NCI-H1694 (cell line): ENCODE measurements at regions not wholly inside any gene's neighbourhood (a gene's known extent, or its start where the extent isn't known, plus 50 kb on each side); places are given as distances from the start of the nearest gene placed in this dataset.
"Not testable (repeated sequence)": the region's sequence is repeated elsewhere in the genome, so short reads cannot be mapped to it uniquely, and the experiment has no call there.

ENCODE experiments used
- DNase-seq: peaks from one replicate; lab custom pipeline; 2025; lab: John Stamatoyannopoulos, UW

GRCh38 chr4:141290771-141291170, 70.1 kb downstream of the ZNF330 start:
- no peak for DNase-seq

GRCh38 chr4:141294306-141294705, 73.6 kb downstream of the ZNF330 start:
- DNase-seq, result no peak

GRCh38 chr4:141301216-141301615, 80.5 kb downstream of the ZNF330 start:
- DNase-seq, result no peak

GRCh38 chr4:141302924-141303323, 82.2 kb downstream of the ZNF330 start:
- DNase-seq, result no peak

GRCh38 chr4:141304346-141304745, 83.7 kb downstream of the ZNF330 start:
- no peak for DNase-seq

GRCh38 chr4:141306331-141306730, 85.6 kb downstream of the ZNF330 start:
- no peak for DNase-seq

GRCh38 chr4:141307241-141307689, 86.6 kb downstream of the ZNF330 start:
- DNase-seq, result peak; percentile 15

- no peak for DNase-seq
These were observed 89.2 kb downstream of the ZNF330 start for GRCh38 chr4:141309874-141310273.

GRCh38 chr4:141311246-141312204, 90.8 kb downstream of the ZNF330 start:
- DNase-seq, result no peak

- DNase-seq, result no peak
These were observed 93.9 kb downstream of the ZNF330 start for GRCh38 chr4:141314627-141315026.

- DNase-seq, result no peak
These were observed 108.0 kb downstream of the ZNF330 start for GRCh38 chr4:141328560-141329173.

GRCh38 chr4:141329174-141329569, 108.5 kb downstream of the ZNF330 start:
- DNase-seq, result no peak

- no peak for DNase-seq
These were observed 109.9 kb downstream of the ZNF330 start for GRCh38 chr4:141330616-141331015.

- no peak for DNase-seq
These were observed 111.1 kb downstream of the ZNF330 start for GRCh38 chr4:141331534-141332358.

GRCh38 chr4:141332359-141333181, 111.9 kb downstream of the ZNF330 start:
- not testable (repeated sequence) for DNase-seq

- DNase-seq, result not testable (repeated sequence)
These were observed 112.9 kb downstream of the ZNF330 start for GRCh38 chr4:141333456-141334230.

GRCh38 chr4:141335166-141335565, 114.5 kb downstream of the ZNF330 start:
- DNase-seq, result no peak

GRCh38 chr4:141338238-141338637, 117.5 kb downstream of the ZNF330 start:
- no peak for DNase-seq

- no peak for DNase-seq
These were observed 118.7 kb downstream of the ZNF330 start for GRCh38 chr4:141339391-141339790.

GRCh38 chr4:141339966-141340365, 119.3 kb downstream of the ZNF330 start:
- DNase-seq, result no peak

- no peak for DNase-seq
These were observed 119.8 kb downstream of the ZNF330 start for GRCh38 chr4:141340458-141340857.
